ENCODE measurements at regions not wholly inside any gene's neighbourhood (a gene's known extent, or its start where the extent isn't known, plus 50 kb on each side); places are given as distances from the start of the nearest gene placed in this dataset.

DNA sequence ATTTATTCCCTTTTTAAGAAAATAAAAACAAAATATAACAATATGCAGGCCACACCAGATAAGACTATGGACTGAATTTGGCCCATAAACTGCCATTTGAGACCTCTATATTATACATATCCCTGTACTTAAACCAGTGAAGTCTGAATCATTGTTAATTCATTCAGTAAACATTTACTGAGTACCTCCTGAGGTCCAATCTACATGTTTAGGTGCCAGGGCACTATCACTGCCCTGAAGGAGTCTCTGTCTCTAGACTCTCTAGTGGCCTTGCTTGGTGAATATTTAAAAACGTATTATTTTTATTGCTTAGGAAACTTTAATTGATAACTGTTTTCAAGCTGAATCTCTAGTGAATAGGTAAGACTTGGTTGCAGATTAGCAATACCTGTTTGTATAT, 74.7 kb upstream of the ELL2 start:
- no peaks in the 10 kb centered on the region for H3K9me3 ChIP-seq
- no peak overlapping the region for H3K27ac ChIP-seq
- no peaks in the 10 kb centered on the region for H3K36me3 ChIP-seq
- H3K4me1 ChIP-seq: no peaks in the 10 kb centered on the region
- no peak overlapping the region for H3K4me3 ChIP-seq
- no peak for TF ChIP-seq POLR2A (IDR thresholded peaks at IDR 0.05)
- TF ChIP-seq, protein P1, sequence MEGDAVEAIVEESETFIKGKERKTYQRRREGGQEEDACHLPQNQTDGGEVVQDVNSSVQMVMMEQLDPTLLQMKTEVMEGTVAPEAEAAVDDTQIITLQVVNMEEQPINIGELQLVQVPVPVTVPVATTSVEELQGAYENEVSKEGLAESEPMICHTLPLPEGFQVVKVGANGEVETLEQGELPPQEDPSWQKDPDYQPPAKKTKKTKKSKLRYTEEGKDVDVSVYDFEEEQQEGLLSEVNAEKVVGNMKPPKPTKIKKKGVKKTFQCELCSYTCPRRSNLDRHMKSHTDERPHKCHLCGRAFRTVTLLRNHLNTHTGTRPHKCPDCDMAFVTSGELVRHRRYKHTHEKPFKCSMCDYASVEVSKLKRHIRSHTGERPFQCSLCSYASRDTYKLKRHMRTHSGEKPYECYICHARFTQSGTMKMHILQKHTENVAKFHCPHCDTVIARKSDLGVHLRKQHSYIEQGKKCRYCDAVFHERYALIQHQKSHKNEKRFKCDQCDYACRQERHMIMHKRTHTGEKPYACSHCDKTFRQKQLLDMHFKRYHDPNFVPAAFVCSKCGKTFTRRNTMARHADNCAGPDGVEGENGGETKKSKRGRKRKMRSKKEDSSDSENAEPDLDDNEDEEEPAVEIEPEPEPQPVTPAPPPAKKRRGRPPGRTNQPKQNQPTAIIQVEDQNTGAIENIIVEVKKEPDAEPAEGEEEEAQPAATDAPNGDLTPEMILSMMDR (IDR thresholded peaks at IDR 0.05): no peak
- H3K27me3 ChIP-seq: no peaks in the 10 kb centered on the region
- no peak for DNase-seq

DNA sequence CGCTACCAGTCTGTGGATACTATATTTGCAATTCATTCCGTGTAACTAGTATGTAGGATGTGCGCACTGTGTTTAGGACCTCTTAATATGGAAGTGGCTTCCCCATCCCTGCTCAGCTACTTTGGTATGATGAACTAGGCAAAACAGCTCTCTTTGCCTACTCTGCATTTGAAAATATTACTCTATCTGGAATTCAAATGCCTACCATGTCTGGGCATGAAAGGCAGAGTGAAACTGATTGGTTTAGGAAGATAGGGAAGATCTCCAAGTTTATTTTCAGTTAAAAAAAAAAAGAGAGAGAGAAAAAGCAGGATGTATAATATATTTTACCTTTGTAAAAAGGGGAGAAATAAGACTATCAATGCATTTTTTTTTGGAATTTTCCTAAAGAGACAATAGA, 74.1 kb upstream of the ELL2 start:
- H3K27ac ChIP-seq: no peak overlapping the region
- no peak overlapping the region for H3K4me3 ChIP-seq
- TF ChIP-seq POLR2A (IDR thresholded peaks at IDR 0.05): no peak
- TF ChIP-seq, protein P1 (IDR thresholded peaks at IDR 0.05): no peak

DNA sequence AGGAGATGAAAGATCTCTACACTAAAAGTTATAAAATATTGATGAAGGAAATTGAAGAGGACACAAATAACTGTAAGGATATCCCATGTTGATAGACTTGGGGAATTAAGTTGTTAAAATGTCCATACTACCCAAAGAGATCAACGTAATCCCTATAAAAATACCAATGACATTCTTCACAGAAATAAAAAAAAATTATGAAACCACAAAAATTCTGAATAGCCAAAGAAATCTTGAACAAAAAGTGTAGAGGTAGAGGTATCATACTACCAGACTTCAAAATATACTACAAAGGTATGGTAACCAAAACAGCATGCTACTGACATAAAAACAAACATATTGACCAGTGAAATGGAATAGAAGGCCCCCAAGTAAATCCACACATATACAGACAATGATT, 71.5 kb upstream of the ELL2 start:
- Histone ChIP-seq H3K9me3 (no peaks in the 10 kb centered on the region), H3K27me3 (no peaks in the 10 kb centered on the region), H3K27ac (no peak overlapping the region), H3K36me3 (no peaks in the 10 kb centered on the region), H3K4me1 (no peaks in the 10 kb centered on the region), H3K4me3 (no peak overlapping the region)
- no peak for TF ChIP-seq POLR2A (IDR thresholded peaks at IDR 0.05)
- TF ChIP-seq, protein P1 (IDR thresholded peaks at IDR 0.05): no peak
- DNase-seq: no peak

More for the DNA sequence above, 74.1 kb upstream of the ELL2 start:
- no peaks in the 10 kb centered on the region for H3K36me3 ChIP-seq
- no peaks in the 10 kb centered on the region for H3K4me1 ChIP-seq
- H3K9me3 ChIP-seq: no peaks in the 10 kb centered on the region
- DNase-seq: no peak
- no peaks in the 10 kb centered on the region for H3K27me3 ChIP-seq

DNA sequence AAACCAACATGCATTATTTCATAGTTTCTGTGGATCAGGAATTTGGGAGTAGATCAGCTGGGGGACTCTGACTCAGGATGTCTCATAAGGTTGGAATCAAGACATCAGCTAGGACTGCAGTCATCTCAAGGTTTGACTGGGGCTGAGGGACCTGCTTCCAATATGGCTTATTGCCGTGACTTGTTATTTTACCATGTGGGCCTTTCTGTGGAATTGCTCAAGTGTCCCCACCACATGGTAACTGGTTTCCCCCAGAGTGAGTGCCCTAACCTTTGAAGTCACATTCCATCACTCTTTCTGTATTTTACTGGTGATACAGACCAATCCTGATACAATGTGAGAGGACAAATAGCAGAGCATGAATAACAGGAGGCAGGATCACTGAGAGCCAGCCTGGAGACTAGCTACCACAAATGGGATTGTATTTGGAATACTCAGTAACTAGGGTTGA, 70.2 kb upstream of the ELL2 start:
- Histone ChIP-seq H3K9me3 (no peaks in the 10 kb centered on the region), H3K27me3 (no peaks in the 10 kb centered on the region), H3K4me1 (no peaks in the 10 kb centered on the region), H3K4me3 (no peak overlapping the region), H3K36me3 (no peaks in the 10 kb centered on the region), H3K27ac (no peak overlapping the region)
- no peak for DNase-seq
- no peak for TF ChIP-seq POLR2A (IDR thresholded peaks at IDR 0.05)
- TF ChIP-seq, protein P1 (IDR thresholded peaks at IDR 0.05): no peak

DNA sequence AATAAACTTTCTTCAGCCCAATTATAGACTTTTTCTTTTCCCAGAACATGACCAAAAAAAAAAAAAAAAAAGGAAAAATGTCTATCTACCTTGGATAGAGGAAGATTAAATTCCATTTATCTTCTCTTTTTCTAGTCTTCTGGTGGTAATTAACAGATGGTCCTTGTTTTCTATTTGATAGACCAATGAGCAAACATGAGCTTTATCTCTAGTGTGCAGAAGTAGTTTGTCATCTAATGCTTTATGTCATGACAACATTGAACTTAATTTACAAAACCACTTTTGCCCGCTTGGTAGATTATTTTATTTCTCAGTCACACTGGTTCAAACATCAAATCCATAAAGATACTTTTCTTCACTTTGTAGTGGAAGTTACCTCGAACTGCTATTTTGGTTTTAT, 69.5 kb upstream of the ELL2 start:
- DNase-seq: no peak
- no peaks in the 10 kb centered on the region for H3K9me3 ChIP-seq
- no peak overlapping the region for H3K4me3 ChIP-seq
- H3K4me1 ChIP-seq: no peaks in the 10 kb centered on the region
- no peak for TF ChIP-seq POLR2A (IDR thresholded peaks at IDR 0.05)
- TF ChIP-seq, protein P1 (IDR thresholded peaks at IDR 0.05): no peak
- no peaks in the 10 kb centered on the region for H3K27me3 ChIP-seq
- no peaks in the 10 kb centered on the region for H3K36me3 ChIP-seq
- H3K27ac ChIP-seq: no peak overlapping the region

DNA sequence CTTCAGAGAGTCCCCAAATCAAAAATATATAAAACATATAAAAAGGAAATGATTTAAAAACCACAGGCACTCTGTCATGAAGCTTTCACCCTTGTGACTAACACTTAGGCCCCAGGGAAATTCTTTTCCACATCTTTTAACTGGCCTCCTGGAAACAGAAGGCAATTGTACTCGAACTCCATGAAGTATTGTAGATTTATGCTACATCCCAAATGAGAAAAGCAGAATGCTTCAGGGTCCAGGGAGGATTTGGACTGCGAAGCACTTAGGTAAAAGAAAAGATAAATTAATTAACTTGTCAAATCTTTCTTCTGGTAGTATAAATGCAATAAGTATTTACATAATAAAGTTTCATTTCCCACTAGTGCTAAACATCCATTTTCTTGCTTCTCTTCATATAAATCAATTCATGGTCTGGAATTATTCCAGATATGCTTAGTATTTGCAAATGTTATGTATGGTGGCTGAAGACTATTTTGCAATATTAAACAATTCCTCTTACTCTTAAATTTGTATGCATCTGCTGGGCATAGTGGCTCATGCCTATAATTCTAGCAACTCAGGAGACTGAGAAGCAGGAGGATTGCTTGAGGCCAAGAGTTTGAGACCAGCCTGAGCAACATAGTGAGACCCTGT, 64.9 kb upstream of the ELL2 start:
- Histone ChIP-seq H3K9me3 (no peaks in the 10 kb centered on the region), H3K27ac (no peak overlapping the region), H3K4me3 (no peak overlapping the region), H3K27me3 (no peaks in the 10 kb centered on the region), H3K36me3 (no peaks in the 10 kb centered on the region), H3K4me1 (no peaks in the 10 kb centered on the region)
- no peak for DNase-seq
- no peak for TF ChIP-seq POLR2A (IDR thresholded peaks at IDR 0.05)
- TF ChIP-seq, protein P1 (IDR thresholded peaks at IDR 0.05): no peak
